A172 (cell line): ENCODE measurements at regions not wholly inside any gene's neighbourhood (a gene's known extent, or its start where the extent isn't known, plus 50 kb on each side); places are given as distances from the start of the nearest gene placed in this dataset.

ENCODE experiments used
- DNase-seq: peaks from one replicate; pipeline ENCODE4 v3.0.0-alpha.2; 2015; ENCODE audit warnings: low spot score

GRCh38 chr2:62565309-62565908 lies 59.4 kb upstream of the TMEM17 start:
- no peak for DNase-seq

- DNase-seq, result no peak
Measured at GRCh38 chr2:62564380-62565137, 58.6 kb upstream of the TMEM17 start.

DNA sequence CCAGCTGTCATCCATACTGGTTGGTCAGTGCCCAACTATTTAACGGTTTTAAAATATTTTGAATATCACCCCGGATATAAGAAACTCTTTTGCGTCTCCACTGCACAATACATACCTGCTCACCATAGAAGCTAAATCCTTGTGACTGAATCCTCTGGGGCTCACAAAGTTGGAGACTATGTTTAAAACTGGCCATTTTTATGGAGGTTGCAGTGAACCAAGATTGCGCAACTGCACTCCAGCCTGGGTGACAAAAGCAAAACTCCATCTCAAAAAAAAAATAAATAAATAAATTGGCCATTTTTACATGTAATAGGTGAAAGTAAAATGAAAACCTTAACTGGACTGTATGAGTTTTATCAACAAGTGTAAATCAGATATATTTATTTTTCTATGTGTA lies 55.6 kb upstream of the TMEM17 start:
- DNase-seq, result no peak

- DNase-seq, result no peak
Measured at GRCh38 chr2:62559582-62559981, 53.6 kb upstream of the TMEM17 start.

- no peak for DNase-seq
Measured at GRCh38 chr2:62558743-62559142, 52.7 kb upstream of the TMEM17 start.

DNA sequence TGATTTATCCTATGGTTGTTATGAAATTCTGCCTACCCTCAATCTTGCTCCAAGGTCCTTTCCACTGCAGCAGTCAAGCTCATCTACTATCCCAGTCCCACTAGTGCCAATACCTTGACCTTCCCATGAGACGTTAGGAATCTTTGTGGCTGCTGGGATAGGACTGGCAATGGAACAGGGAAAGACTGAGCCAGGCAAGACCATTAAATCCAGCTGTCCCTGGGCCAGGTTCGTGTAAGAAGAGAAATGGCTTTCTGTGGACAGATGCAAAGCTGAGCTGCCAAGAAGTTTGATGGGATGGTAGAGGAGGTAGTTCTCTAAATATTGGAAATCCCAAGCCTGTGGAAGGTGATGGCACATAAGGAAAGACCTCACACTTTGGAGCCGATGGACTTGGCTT lies 50.1 kb upstream of the TMEM17 start:
- no peak for DNase-seq
